Peyer's patch (tissue), 4 donors: ENCODE measurements at regions not wholly inside any gene's neighbourhood (a gene's known extent, or its start where the extent isn't known, plus 50 kb on each side); places are given as distances from the start of the nearest gene placed in this dataset.

Experiments
- DNase-seq, 3 donors: peaks; one replicate each; pipeline ENCODE4 v3.0.0-alpha.2; 2017 to 2019
- H3K27ac ChIP-seq, 4 donors: fragments of 200-600 bp; sonication (generic); one replicate each; pipeline ENCODE4 v1.5.1; 2016 to 2019
- H3K27me3 ChIP-seq, 2 donors: fragments of 200-600 bp; sonication (generic); one replicate each; pipeline ENCODE4 v1.5.1; 2019
- H3K36me3 ChIP-seq, 3 donors: fragments of 200-600 bp; sonication (generic); one replicate each; pipeline ENCODE4 v1.5.1; 2016 to 2019
- H3K4me1 ChIP-seq, 4 donors: fragments of 200-600 bp; sonication (generic); one replicate each; pipeline ENCODE4 v1.5.1; 2016 to 2019
- H3K4me3 ChIP-seq, 4 donors: fragments of 200-600 bp; sonication (generic); 1 replicate in 3 of 4; 2 replicates in 1 of 4; pipeline ENCODE4 v1.5.1; 2016 to 2019; ENCODE audit warnings: mild to moderate bottlenecking in 1 of 4
- H3K9me3 ChIP-seq, 4 donors: fragments of 200-600 bp; sonication (generic); one replicate each; pipeline ENCODE4 v1.5.1; 2016 to 2019; ENCODE audit warnings: mild to moderate bottlenecking in 1 of 4
- POLR2A ChIP-seq, 2 donors: fragments of 450-650 bp; IDR thresholded peaks; one replicate each; pipeline ENCODE4 v1.5.1; 2017; ENCODE audit warnings: antibody characterized with exemption in 2 of 2, mild to moderate bottlenecking in 2 of 2, moderate library complexity in 2 of 2
- TF ChIP-seq, protein P1 (sequence below), 6 experiments: fragments of 450-650 bp in 4 of 6; fragments of 200-600 bp in 2 of 6; sonication (generic) in 1 of 6; IDR thresholded peaks; one replicate each; pipeline ENCODE4 v1.5.1; 2017 to 2019; ENCODE audit warnings: antibody characterized with exemption in 6 of 6, mild to moderate bottlenecking in 3 of 6, moderate library complexity in 1 of 6

DNA sequence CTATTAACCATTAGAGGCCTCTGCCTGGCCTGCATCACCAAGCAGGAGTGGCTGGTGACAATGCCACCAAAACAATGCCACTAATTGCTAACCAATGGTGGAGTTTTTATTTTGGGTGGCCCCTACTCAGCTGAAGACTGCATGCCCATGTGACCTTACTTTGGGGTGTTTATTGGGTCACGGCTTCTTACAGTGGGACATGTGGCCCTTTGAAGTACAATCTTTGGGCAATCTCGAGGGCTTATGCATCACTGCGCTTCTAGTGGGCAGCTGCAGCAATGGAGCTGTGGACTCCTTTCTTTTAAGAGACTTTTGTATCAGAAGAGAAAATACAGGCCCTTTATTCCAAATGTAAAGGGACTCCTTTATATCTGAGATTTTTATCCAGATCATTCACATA, 85.7 kb downstream of the IGLL5 start:
- Histone ChIP-seq H3K36me3 (no peaks in the 10 kb centered on the region), H3K27ac (no peak overlapping the region), H3K4me3 (no peak overlapping the region), H3K27me3 (no peaks in the 10 kb centered on the region), H3K4me1 (no peaks in the 10 kb centered on the region), H3K9me3 (no peaks in the 10 kb centered on the region)
- no peak for DNase-seq
- TF ChIP-seq, protein P1, sequence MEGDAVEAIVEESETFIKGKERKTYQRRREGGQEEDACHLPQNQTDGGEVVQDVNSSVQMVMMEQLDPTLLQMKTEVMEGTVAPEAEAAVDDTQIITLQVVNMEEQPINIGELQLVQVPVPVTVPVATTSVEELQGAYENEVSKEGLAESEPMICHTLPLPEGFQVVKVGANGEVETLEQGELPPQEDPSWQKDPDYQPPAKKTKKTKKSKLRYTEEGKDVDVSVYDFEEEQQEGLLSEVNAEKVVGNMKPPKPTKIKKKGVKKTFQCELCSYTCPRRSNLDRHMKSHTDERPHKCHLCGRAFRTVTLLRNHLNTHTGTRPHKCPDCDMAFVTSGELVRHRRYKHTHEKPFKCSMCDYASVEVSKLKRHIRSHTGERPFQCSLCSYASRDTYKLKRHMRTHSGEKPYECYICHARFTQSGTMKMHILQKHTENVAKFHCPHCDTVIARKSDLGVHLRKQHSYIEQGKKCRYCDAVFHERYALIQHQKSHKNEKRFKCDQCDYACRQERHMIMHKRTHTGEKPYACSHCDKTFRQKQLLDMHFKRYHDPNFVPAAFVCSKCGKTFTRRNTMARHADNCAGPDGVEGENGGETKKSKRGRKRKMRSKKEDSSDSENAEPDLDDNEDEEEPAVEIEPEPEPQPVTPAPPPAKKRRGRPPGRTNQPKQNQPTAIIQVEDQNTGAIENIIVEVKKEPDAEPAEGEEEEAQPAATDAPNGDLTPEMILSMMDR (IDR thresholded peaks at IDR 0.05), result no peak
- TF ChIP-seq POLR2A (IDR thresholded peaks at IDR 0.05), result no peak

DNA sequence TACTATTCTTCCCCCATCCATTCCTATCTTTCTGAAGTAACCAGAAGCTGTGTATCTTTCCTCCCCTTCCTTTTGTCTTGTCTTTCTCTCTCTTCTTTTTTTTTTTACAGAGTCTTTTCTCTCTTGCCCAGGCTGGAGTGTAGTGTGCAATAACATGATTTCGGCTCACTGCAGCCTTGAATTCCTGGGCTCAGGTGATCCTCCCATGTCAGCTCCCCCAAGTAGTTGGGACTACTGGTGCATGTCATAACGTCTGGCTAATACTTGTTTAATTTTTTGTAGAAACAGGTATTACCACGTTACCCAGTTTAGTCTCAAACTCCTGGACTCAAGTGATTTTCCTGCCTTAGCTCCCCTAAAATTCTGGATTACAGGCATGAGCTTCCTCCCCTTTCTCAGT, 86.5 kb downstream of the IGLL5 start:
- Histone ChIP-seq H3K4me1 (no peaks in the 10 kb centered on the region), H3K27me3 (no peaks in the 10 kb centered on the region), H3K27ac (no peak overlapping the region), H3K4me3 (no peak overlapping the region), H3K9me3 (no peaks in the 10 kb centered on the region), H3K36me3 (no peaks in the 10 kb centered on the region)
- TF ChIP-seq POLR2A (IDR thresholded peaks at IDR 0.05), result no peak
- TF ChIP-seq, protein P1 (IDR thresholded peaks at IDR 0.05), result no peak
- DNase-seq, result no peak

DNA sequence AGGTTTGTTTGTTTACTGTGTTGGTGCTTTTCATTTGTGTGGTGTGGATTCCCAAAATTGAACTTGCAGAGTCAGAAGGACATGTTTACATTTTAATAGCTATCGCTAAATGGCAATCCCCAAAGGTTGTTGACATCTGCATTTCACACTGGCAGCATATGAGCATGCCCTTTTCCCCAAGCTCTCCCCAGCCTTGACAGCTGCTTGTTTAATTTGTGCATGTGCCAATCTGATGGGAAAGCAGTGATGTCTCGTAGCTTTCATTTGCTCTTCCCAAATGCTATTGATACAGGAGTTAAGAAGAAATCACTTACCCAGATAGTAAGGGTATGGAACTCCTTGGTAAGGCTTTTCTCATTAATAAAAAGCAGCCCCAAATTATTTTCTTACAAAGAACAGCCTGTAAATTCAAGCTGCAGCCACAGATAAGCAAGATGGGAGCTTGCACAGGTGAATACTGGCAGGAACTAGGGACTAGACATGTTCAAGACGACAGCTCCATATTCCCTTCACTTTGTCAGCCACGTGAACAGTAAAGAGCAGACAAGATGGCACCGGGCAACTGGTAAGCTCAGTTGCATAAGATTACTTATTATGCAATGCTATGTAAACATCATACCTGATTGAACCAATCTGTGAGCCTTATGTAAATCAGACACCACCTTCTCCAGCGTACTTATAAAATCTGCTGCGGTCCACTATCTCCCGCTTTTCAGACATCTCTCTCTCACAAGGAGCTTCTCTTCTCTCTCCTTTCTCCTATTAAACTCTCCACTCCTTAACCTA, 87.4 kb downstream of the IGLL5 start:
- H3K4me3 ChIP-seq, result no peak overlapping the region
- H3K36me3 ChIP-seq, result no peaks in the 10 kb centered on the region
- H3K27me3 ChIP-seq, result no peaks in the 10 kb centered on the region
- H3K9me3 ChIP-seq, result no peaks in the 10 kb centered on the region
- no peak overlapping the region for H3K27ac ChIP-seq
- H3K4me1 ChIP-seq, result no peaks in the 10 kb centered on the region
- TF ChIP-seq, protein P1 (IDR thresholded peaks at IDR 0.05), result no peak
- no peak for TF ChIP-seq POLR2A (IDR thresholded peaks at IDR 0.05)
- DNase-seq, result no peak

DNA sequence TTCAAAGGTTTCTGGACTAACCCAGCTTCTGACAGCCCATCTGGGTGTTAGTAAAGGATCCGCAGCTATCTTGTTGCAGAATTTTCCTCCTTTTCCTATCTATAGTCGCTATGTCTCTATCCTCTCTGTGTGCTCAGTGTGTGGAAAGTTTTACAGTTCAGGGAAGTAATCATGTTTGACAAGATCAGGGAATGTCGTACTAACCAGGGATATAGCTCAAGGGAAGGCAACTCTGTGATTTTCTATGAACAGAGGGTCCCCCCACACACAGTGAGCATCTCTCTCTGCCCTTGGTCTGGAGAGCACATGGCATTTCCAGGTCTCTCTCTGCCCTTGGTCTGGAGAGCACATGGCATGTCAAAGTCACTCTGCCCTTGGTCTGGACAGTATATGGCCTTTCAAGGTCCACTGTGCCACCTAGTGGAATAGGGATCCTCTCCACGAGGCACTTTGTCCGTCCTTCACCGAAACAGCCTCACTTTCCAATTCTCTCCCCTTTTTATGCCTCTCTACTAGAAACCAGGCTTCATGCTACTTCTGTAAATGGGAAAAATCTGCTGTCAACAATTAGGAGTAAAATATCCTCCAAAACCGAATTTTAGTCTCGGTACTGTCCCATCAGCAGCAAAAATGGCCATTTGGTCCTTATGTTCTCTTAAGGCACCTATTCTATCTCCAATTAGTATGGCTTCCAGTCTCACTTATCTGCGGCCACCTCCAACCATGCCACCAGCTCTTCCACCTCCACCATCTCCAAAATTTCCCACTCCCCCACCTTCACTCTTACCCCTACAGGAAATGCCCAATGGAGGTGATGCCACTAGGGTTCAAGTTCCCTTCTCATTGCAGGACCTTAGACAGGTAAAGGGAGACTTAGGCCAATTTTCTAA, 88.7 kb downstream of the IGLL5 start:
- H3K27ac ChIP-seq, result no peak overlapping the region
- no peaks in the 10 kb centered on the region for H3K4me1 ChIP-seq
- H3K4me3 ChIP-seq, result no peak overlapping the region
- no peak for DNase-seq
- no peaks in the 10 kb centered on the region for H3K36me3 ChIP-seq
- H3K9me3 ChIP-seq, result no peaks in the 10 kb centered on the region
- no peak for TF ChIP-seq POLR2A (IDR thresholded peaks at IDR 0.05)
- TF ChIP-seq, protein P1 (IDR thresholded peaks at IDR 0.05), result no peak
- no peaks in the 10 kb centered on the region for H3K27me3 ChIP-seq

DNA sequence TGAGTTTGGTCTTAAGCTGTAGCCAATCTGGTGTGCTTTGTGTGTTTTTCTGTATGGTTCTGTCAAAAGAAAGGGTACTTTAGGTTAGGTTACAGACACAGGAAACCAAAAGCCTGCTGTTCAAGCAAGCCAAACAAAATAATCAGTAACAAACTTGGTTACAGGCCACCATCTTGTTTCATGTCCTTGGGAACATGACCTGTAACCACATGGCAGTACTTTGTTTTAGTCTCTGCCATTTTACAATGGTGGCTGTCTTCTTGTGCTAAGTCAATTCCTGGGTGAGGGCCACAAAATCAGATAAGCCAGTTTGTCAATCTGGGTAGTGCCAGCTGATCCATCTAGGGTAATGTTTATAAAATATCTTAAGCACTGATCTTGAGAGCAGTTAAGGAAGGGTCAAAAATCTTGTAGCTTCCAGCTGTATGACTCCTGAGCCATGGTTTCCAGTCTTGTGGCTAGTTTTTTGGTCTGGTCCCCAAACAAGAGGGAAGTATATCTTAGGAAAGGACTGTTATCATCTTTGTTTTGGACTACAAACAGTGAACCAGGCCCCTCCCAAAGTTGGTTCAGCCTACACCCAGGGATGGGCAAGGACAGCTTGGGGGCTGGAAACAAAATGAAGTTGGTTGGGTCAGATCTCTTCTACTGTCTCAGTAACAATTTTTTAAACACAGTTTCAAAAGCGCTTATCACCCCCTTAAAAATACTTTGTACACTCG, 90.0 kb downstream of the IGLL5 start:
- Histone ChIP-seq H3K4me3 (no peak overlapping the region), H3K27ac (no peak overlapping the region), H3K4me1 (no peaks in the 10 kb centered on the region), H3K27me3 (no peaks in the 10 kb centered on the region), H3K9me3 (no peaks in the 10 kb centered on the region), H3K36me3 (no peaks in the 10 kb centered on the region)
- no peak for TF ChIP-seq POLR2A (IDR thresholded peaks at IDR 0.05)
- TF ChIP-seq, protein P1 (IDR thresholded peaks at IDR 0.05), result no peak
- no peak for DNase-seq
